Fibroblast of peridontal ligament (primary cell): ENCODE measurements at regions not wholly inside any gene's neighbourhood (a gene's known extent, or its start where the extent isn't known, plus 50 kb on each side); places are given as distances from the start of the nearest gene placed in this dataset.

Experiments
- DNase-seq: peaks from one replicate; pipeline ENCODE4 v3.0.0-alpha.2; 2010; ENCODE audit errors: extremely low read depth

DNA sequence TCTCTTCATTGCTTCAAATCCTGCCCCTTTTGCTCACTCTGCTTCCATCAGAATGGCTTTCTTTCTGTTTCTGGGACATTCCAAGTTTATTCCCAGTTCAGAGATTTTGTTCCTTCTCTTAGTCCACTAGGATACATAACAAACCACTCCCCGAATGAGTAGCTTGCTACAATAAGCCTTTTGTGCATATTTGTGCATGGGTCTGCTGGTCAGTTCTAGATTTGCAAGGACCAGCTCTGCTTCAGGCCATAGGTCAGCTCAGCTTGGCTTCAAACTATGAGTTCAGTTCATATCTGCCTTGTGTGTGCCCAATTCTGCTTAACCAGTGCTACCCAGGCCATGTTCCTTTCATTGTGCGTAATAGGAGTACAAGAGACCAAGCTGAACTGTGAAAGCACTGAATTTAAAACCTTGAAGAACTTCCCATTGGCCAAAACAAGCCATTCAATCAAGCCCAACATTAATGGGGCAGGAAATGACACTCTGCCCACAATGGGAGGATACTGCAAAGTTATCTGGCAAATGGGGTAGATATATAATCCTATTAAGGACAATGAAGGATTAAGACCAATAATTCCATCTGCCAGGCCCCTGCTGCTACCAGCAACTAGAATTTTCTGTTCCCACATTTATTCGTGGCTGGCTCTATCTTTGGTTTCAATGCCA is 328.8 kb downstream of the PRELID2 start:
- DNase-seq: no peak

DNA sequence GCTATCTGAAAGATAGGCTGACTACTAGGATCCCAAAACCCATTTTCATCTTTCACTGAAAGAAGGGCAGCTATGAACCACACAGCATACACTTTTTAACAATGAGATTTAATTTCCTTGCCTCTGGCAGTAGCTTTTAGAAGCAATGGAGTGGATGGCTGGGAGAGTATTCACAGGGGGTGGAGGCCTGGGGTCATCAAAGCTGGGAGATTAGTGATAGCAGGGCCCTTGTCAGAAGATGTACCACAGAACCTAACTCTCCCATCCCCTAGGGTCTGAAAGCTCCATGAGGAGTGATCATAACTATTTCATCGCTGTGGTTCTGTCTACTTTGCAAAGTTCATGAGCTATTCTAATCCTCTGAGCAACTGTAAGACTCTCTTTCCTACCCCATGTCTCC is 332.2 kb downstream of the PRELID2 start:
- DNase-seq: no peak

DNA sequence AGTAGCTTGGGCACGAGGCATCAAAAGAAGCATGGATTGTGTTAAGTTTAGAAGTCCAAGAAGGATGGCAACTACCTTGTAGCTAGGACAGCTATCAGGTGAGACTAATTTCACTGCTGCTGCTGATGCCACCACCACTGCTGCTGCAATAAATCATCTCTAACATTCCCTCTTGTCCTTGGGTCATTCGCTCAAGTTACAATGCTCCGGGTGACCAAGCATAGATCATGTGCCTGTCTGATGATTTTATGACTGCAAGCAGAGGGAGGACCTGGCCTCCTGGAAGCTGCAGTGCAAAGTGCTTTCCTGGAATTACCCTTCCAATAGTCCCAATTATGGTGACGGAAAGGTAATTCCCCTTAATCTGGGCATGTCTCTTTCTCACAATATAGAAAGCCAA is 334.4 kb downstream of the PRELID2 start:
- no peak for DNase-seq

DNA sequence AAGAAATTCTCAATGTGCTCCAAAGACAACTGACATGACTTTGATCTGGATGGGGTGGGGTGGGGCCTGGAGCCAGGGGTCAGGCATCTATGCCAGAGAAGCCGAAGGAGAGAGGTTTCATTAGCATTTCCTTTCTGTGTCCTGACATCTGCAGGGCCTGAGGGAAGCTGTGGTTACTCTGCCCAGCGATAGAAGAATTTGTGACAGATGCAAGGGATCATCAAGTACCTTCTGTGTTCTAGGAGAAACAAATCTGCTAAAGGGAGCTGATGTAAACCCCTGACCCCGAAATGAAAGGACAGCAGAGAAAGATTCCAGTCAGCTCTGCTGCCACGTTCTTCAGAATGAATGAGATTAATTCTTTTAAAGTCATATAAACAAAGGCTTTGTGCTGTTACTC is 335.7 kb downstream of the PRELID2 start:
- no peak for DNase-seq

DNA sequence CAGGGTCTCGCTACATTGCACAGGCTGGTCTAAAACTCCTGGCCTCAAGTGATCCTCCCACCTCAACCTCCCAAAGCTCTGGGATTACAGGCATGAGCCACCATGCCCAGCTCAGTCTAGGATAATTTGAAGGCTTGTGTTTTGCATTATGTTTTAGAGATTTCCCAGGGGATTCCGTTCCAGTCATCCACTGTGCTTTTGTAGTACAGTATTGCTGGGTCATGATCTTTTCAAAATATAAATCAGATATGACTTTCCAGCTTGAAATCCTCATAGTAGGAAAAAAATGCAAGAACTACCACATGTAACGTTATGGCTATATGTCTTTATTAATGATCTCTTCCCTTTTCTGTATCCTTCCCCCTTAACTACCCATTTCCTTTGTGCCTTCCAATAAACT is 338.1 kb downstream of the PRELID2 start:
- no peak for DNase-seq

DNA sequence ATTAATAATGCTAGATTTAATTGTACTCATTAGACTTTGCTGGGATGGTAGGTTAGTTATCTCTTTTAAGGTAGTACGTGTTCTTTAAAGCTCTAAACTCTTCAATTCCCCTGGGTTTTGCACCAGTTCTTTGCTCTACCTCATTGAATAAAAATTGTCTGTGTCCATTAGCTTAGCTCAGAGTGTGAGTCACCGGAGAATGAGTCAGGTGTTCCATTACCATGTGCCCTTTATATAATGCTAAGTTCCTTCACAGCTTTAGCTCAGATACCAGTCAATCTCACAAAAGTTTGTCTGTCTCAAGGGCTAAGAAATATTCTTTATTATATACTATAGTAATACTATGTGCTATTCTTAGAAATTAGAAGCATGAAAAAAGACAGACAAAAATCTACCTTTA is 339.4 kb downstream of the PRELID2 start:
- peak; percentile 82 for DNase-seq

DNA sequence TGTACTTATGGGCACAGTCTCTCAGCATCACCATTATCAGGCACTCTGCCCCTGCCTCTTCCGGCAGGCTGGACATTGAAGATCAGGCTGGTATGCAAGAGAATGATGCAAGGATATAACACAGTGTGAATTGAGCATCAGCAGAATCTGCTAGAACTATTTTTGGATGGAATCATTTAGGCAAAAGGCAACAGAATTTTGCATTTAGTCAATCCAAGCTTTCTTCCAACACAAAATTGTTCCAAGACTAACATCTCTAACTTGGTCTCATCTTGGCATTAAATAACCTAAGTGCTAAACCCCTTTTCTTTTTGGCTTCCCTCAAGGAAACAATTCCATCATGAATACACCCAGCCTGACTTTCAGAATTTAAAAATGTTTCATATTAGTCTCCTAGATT is 339.9 kb downstream of the PRELID2 start:
- DNase-seq: peak; percentile 59

DNA sequence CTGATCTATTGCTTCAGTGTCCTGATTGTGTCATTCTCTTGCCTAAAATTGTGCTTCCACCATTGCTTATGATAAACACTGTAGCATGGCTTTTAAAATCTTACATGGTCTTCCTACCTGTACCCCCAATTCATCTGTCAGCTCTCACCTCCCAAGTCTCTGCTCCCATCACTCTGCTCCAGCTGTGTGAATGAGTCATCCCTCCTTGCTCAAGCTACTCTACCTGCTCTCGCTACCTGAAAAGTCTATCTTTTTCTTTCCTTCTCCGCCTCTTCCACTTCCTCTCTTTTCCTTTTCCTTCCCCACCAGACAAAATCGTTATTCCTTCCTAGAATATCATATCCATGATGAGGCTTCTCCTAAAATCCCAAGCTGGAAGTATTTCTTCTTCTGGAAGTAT is 341.7 kb downstream of the PRELID2 start:
- no peak for DNase-seq

DNA sequence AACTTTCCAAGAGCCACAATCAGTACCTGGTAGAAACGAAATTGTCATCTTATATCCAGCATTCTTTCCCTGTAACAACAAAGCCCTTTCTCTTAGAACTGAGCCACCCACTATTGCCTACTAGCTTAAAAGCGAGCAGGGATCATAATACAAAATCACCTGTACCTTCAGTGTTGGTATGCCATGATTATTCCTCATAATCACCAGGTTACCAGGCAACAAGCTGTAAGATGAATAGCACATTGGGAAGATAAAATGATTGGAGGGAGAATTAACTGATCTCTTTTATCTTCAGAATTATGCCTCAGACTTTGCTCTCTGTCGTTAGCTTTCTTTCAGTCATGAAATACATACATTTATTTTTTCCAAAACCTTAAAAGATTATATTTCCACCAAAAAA is 345.6 kb downstream of the PRELID2 start:
- no peak for DNase-seq

DNA sequence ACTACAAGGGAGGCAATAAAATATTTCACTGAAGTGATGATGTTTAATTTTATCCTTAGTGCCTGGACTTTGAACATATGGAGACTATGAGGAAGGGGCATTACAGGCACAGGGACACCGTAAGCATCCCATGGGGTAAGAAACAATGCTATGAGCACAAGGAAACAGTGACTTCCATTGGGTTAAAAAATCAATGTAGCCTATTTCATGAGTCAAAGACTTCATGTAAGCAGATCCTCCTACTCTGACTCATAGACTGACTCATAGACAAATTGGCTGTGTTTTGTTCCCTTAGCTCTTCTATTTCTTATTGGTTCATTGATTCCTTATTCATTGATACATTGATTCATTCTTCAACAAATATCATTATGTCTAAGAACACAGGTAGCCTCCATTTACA is 351.0 kb downstream of the PRELID2 start:
- peak; percentile 88 for DNase-seq

DNA sequence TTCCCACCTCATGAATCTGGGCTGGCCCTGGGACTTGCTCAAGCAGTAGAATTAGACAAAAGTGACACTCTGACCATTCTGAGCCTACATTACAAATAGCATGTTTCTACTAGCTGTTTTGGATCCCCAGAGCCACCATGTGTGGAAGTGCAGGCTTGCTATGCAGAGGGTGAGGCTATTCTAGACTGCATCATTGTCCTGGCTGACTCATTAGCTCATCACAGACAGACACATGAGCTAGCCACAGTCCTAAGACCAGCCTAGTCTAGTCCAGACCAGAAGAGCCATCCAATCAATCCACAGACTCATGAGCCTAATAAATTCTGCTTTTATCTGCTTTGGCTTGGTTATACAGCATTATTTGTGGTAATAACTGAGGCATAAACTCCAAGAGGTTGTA is 351.9 kb downstream of the PRELID2 start:
- DNase-seq: no peak

DNA sequence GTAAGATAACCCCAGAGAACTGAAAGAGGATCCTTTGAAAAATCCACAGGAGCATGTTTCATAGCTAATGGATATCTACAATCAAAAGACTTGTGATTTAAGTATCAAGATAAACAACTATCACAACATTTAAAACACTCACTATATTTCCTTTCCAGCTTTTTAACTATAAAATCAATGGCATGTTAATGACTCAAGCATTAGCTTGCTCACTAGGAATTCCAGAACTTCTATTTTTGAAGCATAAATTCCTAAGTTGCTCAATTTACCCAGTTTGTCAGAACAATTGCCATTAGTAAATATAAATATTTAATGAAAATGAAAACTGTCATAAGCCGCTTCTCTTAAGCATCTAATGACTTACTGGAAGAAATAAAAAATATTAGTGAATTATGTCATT is 355.3 kb downstream of the PRELID2 start:
- DNase-seq: peak; percentile 25

DNA sequence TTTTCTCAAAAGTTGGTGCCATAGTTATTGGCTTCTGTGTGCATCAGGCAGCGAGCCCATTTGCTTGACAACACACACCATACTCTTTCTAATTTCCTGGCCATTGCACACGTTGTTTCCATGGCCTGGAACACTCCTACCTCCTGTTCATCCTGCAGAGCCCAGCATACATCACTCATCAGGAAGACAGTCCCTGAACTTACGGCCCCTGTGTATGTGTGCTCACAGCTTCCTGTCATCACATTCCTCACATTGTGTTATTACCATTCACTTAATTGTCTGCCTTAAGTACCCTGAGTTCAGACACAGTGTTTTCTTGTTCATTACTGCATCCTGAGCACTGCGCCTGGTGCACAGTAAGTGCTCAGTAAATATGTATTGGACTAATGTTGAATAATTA is 355.9 kb downstream of the PRELID2 start:
- DNase-seq: no peak

DNA sequence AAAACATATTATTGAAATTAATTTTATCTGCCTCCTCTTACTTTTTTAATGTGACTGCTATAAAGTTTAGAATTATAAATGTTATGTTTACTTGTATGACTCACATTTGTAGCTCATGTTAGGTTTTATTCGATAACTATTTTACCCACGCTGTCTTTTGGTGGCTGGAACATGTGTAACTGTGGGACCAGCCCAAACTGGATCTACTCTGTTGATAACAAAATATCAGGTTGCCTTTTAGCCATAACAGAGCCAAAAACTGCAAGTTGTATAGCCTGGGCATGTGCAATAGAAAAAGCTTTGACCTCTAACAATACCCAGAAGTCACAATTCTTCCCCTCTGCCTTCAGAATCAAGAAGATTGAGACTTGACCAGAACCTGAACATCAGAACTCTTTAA is 356.5 kb downstream of the PRELID2 start:
- peak; percentile 22 for DNase-seq

DNA sequence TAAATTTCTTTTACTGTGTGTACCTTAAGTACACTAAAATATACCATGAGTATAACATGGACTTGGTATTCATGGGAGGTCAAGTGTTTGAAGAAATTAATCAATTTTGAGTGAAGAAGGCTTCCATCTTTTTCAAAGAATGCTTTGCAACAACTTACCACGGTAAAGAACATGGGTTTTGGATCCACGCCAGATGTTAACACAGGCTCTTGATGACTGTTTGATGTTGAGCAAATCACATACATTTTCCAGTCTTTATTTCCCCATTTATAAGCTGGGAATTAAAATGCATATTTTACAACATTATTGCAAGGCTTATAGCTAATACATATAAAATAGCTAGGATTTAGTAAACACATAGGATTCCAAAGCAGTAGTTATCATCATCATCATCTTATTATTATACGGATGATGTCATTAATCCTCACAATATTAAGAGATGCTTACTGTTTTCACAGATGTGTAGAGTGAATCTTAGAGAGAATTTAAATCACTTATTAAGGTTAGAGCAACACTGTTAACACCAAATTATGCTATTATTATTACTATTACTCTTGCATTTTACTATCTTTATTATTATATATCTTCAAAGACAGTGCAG is 362.0 kb downstream of the PRELID2 start:
- DNase-seq: no peak

DNA sequence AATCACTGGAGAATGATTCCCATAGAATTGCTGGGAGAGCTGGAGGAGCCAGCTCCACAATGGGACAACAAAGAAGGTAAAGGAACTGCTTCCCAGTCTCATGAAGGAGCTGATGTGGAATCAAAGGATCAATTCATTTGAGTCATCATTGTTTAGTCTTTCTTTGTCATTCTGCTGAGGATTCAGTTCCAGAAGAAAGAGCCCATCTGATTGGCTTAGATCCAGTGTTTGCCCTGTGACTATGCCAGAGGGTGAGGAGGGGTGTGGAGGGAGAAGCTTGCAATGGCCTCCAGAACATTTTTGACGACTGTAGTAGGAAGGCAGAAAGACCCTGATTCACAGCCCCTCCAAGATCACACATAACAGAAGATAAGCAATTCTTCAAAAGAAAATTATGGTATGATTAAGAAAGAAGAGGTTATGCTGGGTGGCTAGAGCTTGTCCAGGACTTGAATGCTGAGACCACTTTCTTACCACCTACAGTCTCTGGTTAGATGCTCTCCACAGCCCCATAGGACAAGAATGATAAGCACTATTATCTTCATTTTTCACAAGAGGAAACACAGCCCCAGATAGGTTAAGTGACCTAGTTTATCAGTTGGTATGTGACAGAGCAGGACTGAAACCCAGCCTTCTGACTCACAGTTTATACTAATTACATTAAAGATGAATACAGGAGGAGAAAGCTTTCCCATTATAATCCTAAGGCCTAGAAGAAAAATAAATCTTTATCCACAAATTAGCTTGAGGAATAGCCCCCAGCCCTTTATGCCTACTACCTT is 363.1 kb downstream of the PRELID2 start:
- DNase-seq: no peak

DNA sequence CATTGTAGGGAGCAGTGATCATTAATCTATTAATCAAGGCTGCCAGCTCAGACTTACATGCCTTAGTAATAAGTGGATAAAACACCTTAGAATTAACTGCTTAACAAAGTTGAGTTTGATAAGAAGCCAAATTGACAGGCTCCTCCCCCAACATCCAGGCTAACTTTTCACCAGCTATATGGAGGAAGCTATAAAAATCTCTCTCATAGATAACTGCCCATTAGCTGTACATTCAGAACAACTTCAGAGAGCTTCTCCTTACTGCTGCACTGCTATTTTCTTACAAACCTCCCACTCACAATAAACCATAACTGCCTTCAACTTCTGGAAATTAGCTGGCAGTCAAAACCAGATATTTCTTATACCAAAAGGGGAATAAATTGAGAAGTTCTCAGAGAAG is 364.1 kb downstream of the PRELID2 start:
- no peak for DNase-seq

DNA sequence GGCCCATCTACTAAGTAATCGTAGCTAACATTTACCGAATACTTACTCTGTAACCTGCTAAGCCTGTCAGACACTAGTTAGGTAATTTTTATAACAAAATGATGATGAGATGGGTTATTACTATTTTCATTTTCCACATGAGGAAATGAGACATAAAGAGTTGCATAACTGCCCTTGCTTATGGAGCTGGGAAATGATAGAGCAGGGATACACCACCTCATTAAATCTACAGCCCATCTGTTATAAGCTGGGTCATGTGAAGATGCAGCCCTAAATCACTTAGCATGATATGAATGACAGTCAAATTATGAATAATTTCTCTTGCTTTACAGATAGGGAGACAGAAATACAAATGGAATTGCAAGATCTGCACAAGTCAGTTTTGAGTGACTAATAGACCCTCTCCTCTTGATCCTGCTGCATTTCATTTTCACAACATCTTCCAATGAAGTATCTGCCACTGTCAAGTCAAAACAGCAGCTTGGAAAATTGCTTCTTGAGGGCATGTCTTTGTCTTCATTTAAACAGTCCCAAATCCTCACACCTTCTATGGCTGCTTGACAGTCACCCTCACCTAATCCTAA is 364.7 kb downstream of the PRELID2 start:
- no peak for DNase-seq

DNA sequence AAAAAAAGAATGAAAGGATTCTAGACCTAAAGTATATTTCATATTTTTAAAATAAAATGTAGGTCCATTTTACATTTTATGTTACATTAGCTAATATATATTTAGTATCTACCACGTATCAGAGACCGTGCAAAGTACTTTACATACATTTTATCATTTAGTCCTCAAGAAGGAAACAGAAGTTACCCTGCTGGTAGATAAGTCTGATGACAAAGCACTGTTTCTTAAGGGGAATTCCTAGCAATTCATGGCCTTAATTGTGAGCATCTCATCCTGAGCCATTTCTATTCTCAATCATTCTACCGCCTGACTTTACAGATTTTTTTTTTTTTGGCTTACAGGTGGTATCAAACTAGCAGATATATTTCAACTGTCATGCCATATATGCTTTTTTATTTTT is 367.7 kb downstream of the PRELID2 start:
- no peak for DNase-seq

DNA sequence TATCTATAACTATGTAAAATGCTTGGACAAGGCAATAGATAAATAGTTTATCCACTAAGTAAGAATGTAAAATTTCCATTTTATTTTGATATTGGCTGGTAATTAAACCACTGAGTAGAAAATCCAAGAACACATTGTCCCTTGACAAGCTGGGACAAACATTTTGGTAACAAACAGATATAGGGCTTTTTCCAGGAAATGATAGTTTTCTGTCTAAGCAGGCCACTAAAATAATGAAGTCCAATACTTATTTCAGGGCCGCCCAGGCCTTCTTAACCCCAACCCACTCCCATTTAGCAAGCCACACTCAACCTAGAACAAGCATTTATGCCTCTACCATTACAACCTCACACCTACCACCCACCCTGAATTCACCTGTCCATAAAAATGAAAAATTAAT is 368.6 kb downstream of the PRELID2 start:
- no peak for DNase-seq

DNA sequence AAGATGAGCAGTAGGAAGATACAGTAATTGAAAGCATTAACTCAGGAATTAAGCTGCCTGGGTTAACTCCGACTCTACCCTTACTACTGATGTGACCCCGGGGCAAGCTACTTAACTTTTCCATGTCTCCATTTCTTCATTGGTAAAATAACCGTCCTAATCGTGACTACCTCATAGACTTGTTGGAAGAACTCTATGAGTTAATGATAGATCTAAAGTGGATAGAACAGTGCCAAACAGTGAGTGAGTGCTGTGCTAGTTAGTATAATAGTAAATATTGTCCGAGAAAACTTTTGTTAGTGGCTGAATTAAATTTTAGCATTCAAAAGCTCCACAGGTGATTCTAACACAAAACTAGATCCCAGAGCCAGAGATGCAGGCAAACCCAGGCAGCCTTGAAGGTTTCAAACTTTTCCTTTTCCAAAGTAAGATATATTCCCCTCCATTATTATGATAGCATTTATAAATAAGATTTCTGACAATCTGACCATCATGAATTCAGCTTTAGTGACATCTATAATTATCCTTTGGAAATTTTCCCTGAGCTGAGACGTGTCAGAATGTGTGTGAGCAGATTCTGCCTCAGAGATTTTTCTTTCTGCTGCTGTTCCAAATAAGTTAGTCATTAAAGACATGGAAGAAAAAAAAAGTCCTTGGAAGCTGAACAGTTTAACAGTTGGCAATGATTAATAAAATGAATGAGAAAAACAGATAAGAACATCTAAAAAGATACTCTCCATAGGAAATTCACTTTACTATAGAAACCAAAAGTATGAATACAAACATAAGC is 369.5 kb downstream of the PRELID2 start:
- DNase-seq: no peak

DNA sequence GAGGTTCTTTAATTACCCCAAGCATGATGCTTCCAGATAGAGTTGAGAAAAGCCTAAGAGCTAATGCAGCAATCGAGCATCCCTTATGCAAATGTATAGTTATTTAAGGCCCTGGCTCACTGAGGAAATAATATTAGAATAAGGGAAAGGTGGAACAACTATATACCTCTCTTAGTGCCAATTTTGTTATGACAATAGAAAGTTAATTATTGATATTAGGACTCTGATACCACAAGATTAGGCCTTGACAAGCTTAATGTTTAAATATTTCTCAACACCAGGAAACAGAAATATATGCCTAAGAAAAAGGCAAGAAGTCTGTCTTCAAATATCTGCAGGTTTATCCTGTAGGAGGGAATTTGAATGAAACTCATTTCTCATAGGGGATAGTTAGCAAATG is 371.0 kb downstream of the PRELID2 start:
- DNase-seq: no peak
